ENCODE measurements at regions not wholly inside any gene's neighbourhood (a gene's known extent, or its start where the extent isn't known, plus 50 kb on each side); places are given as distances from the start of the nearest gene placed in this dataset.
A peak's percentile ranks its signal among the peaks of the same experiment; 100 is the strongest.
"Not testable (repeated sequence)": the region's sequence is repeated elsewhere in the genome, so short reads cannot be mapped to it uniquely, and the experiment has no call there.

- H3K9me3 ChIP-seq, DNase-seq, H3K4me3 ChIP-seq, H3K27me3 ChIP-seq, H3K36me3 ChIP-seq: not testable (repeated sequence)
These were observed 51.7 kb downstream of the PPIAL4C start for GRCh38 chr1:149635290-149635899.

- H3K9me3 ChIP-seq = not testable (repeated sequence)
These were observed 52.9 kb downstream of the PPIAL4C start for GRCh38 chr1:149636286-149637122.

GRCh38 chr1:149638481-149638880, 54.8 kb downstream of the PPIAL4C start:
- not testable (repeated sequence) for DNase-seq, H3K4me3 ChIP-seq, H3K27me3 ChIP-seq, H3K9me3 ChIP-seq, H3K36me3 ChIP-seq

More at GRCh38 chr1:149636286-149637122, 52.9 kb downstream of the PPIAL4C start:
- H3K4me3 ChIP-seq = peak overlapping the region; percentile 57
- not testable (repeated sequence) for H3K27me3 ChIP-seq, H3K36me3 ChIP-seq
- DNase-seq = peak; percentile 92

- not testable (repeated sequence) for H3K36me3 ChIP-seq, DNase-seq, H3K4me3 ChIP-seq, H3K9me3 ChIP-seq, H3K27me3 ChIP-seq
These were observed 55.4 kb downstream of the PPIAL4C start for GRCh38 chr1:149638901-149639658.

GRCh38 chr1:149641179-149641578, 57.5 kb downstream of the PPIAL4C start:
- not testable (repeated sequence) for H3K27me3 ChIP-seq, DNase-seq, H3K4me3 ChIP-seq, H3K9me3 ChIP-seq, H3K36me3 ChIP-seq

GRCh38 chr1:149644818-149645217, 61.2 kb downstream of the PPIAL4C start:
- not testable (repeated sequence) for H3K4me3 ChIP-seq, H3K36me3 ChIP-seq, H3K27me3 ChIP-seq, DNase-seq, H3K9me3 ChIP-seq

- not testable (repeated sequence) for H3K9me3 ChIP-seq, H3K27me3 ChIP-seq, H3K4me3 ChIP-seq, H3K36me3 ChIP-seq
- peak; percentile 7 for DNase-seq
These were observed 62.8 kb downstream of the PPIAL4C start for GRCh38 chr1:149646360-149647017.

GRCh38 chr1:149647018-149647373, 63.3 kb downstream of the PPIAL4C start:
- not testable (repeated sequence) for H3K27me3 ChIP-seq, DNase-seq, H3K36me3 ChIP-seq, H3K9me3 ChIP-seq, H3K4me3 ChIP-seq

- H3K4me3 ChIP-seq, H3K27me3 ChIP-seq, H3K36me3 ChIP-seq, H3K9me3 ChIP-seq, DNase-seq: not testable (repeated sequence)
These were observed 74.1 kb downstream of the PPIAL4C start for GRCh38 chr1:149657750-149658149.

- not testable (repeated sequence) for DNase-seq, H3K27me3 ChIP-seq
These were observed 74.5 kb downstream of the PPIAL4C start for GRCh38 chr1:149658175-149658574.

GRCh38 chr1:149664624-149665023, 81.0 kb downstream of the PPIAL4C start:
- H3K9me3 ChIP-seq, H3K36me3 ChIP-seq, DNase-seq, H3K4me3 ChIP-seq, H3K27me3 ChIP-seq: not testable (repeated sequence)

More at GRCh38 chr1:149658175-149658574, 74.5 kb downstream of the PPIAL4C start:
- not testable (repeated sequence) for H3K9me3 ChIP-seq, H3K36me3 ChIP-seq, H3K4me3 ChIP-seq

- H3K36me3 ChIP-seq, H3K4me3 ChIP-seq, H3K9me3 ChIP-seq, H3K27me3 ChIP-seq, DNase-seq: not testable (repeated sequence)
These were observed 81.4 kb downstream of the PPIAL4C start for GRCh38 chr1:149665033-149665432.

GRCh38 chr1:149665528-149665927, 81.9 kb downstream of the PPIAL4C start:
- not testable (repeated sequence) for H3K36me3 ChIP-seq, H3K9me3 ChIP-seq, H3K4me3 ChIP-seq, H3K27me3 ChIP-seq, DNase-seq

GRCh38 chr1:149673231-149673909, 89.7 kb downstream of the PPIAL4C start:
- H3K4me3 ChIP-seq, H3K9me3 ChIP-seq, DNase-seq, H3K27me3 ChIP-seq, H3K36me3 ChIP-seq: not testable (repeated sequence)

- H3K27me3 ChIP-seq, H3K9me3 ChIP-seq, H3K4me3 ChIP-seq, DNase-seq, H3K36me3 ChIP-seq: not testable (repeated sequence)
These were observed 91.3 kb downstream of the PPIAL4C start for GRCh38 chr1:149674921-149675320.

- H3K36me3 ChIP-seq, H3K27me3 ChIP-seq, H3K9me3 ChIP-seq, H3K4me3 ChIP-seq, DNase-seq: not testable (repeated sequence)
These were observed 93.7 kb downstream of the PPIAL4C start for GRCh38 chr1:149677359-149677758.

Measured in MG63 (cell line).